DMS53 treated with DMSO at 0.1 percent for 48 hours (cell line): ENCODE measurements at regions not wholly inside any gene's neighbourhood (a gene's known extent, or its start where the extent isn't known, plus 50 kb on each side); places are given as distances from the start of the nearest gene placed in this dataset.

Experiments used
- DNase-seq: peaks from one replicate; lab custom pipeline; 2025; ENCODE audit not compliant: unreplicated experiment; lab: John Stamatoyannopoulos, UW

DNA sequence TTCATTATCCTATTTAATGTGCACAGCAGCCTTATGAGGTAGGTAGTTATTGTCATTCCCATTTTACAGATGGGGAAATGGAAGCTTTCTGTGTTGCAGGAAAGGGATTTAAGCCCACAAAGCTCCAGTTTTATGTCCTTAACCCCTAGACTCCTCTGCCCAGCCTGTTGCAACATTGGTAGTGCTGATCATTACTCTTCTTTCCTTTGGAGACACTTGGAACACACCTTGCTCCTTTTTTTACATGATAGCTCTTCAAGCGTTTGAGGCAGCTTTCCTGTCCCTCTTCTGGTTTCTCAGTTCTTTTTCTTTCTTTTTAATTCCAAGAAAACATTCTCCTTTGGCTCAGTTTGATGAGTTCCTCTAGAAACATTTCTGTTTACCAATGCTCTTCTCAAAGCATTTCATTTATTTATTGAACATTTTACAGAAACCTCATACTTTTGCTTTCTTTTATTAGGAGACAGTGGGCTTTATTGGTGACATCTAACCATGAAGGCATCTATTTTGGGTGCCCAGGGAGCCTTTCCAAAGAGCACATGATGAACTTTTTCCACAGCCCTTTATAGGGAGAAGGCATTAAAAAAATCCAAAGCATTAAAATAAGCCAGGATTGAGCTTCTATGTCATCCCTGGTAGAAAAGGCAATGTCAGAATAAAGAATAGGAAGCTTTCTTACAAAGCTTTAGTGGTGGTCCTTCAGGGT is 218.0 kb downstream of the TMEM38B start:
- no peak for DNase-seq

DNA sequence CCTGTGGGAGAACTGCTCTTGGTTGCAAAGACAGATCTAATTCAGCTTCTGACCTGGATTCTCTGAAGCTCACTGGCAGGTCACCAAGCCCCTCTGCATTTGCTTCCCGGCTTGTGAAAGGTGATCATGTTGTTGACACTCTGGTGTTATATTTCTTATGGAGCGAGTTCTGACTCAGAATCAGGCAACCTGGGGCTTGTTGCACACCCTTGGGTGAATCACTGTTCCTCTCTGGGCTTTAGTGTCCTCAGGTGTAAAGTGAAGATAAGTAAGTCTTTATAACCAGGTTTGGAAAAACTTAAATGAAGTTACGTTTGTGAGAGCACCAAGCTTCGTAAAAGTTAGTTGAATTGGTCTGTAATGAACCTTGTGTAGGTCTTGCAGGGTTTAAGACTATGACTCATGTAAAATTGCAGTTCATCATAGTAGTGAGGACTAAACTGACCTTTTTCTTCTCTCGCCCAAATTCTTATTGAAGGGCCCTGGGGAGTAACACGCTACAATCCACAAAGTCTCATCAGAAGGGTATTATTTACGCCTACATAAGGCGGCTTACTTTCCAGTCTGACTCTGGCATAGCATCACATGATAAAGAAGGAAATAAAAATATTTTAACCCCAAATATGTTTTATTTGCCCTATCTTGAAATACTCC is 218.6 kb downstream of the TMEM38B start:
- peak; percentile 46 for DNase-seq

DNA sequence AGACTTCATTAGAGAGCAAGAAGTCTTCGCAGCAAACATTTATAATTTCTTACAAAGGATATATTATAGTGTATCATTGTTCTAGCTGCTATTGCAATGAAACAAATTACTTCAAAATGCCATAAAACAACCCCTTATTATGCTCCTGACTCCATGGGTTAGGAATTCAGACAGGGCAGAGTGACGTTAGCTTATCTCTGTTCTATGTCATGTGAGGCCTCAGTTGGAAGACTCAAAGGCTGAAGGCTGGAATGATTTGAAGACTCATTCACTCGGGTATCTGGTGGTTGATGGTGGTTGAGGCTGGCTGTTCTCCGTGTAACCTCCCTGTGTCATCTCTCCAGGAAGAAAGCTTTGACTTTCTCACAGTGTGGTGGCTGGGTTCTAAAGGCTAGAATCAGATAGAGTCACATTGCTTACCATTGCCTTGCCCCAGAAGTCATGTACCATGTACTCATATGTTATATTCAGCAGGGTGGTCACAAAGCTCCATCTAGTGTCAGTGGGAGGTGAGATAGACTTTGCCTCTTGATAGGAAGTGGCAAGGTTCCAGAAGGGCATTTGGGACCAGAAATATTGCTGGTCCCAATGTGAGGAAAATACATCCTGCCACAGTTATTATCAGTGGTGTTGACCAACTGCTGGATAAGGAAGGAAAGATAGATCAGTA is 226.9 kb downstream of the TMEM38B start:
- DNase-seq: no peak

DNA sequence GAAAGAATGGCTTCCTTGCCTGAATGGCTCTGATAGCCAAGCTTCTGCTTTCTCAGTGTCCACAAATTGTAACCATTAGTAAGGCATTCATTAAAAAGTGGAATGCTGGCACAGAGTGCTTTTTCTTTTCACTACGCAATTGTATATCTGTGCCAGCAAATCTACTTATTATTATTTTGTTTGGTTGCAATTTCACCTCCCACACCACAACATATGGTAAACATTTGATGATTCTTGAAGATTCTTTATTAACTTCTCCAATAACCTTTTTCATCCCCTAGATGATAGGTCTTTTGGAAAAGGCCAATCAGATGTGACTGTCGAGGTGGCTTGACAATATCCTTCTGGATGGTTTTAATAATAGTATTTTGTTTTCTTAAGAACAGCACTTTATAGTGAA is 234.1 kb downstream of the TMEM38B start:
- DNase-seq: no peak

DNA sequence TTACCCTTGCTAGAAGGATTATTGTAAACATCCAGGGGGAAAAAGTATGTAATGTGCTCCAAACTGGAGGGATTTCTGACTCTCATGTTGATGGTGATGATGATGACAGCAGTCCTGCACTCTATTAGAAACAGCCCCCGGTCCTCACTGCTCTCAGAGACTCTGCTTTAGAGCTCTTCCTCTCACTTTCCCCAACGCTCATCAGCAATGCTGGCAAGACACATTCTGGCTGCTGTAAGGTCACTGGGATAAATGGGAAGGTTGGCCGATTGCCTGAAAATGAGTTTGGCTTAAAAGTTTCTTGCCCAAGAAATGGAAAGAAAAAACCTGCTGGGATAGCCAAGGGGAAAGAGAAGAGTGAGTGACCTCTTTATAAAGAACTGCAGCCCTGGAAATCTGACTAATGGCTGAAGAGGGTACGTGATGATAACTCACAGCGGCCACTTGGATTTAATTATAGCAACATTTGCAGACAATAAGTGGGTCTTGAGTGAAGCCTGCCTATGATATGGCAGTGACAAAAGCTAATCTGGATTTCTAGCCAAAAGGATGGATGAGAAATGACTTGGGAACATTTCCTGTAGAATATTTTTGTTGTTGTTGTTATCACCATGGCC is 235.8 kb downstream of the TMEM38B start:
- no peak for DNase-seq

DNA sequence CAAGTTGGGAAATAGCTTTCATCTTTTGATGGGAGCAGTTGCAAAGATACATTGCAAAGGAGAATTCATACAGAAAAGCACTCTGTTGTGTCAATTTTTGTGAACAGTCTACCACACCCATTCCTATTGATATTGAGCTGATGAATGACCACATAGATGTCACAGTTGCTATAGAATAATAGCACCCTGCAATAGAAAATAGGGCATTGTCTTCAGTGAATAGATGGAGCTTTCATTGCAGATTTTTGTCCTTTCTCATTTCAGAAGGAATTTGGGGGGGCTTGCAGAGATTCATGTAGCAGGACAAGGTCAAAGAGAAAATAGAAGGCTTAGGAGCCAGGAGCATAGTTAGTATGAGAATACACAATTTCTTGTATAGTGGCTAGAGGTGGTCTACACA is 237.9 kb downstream of the TMEM38B start:
- DNase-seq: no peak

DNA sequence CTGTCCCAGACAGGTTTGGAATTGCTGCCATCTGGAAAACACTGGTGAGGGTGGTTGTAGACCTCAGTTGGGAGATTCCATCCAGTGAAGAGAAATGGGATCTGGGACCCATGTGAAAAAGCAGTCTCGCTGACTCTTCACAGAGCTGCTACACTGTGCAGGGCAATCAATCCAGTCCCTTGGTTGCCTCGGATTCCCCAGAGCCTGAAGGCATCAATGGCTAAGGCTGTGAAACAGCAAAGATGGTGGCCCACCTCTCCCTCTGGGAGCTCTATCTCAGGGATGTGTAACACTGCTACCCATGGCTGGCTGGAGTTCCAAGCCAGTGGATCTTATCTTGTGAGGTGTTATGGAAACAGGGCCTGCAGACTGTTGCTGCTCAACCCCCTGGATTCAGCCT is 256.1 kb downstream of the TMEM38B start:
- DNase-seq: no peak

DNA sequence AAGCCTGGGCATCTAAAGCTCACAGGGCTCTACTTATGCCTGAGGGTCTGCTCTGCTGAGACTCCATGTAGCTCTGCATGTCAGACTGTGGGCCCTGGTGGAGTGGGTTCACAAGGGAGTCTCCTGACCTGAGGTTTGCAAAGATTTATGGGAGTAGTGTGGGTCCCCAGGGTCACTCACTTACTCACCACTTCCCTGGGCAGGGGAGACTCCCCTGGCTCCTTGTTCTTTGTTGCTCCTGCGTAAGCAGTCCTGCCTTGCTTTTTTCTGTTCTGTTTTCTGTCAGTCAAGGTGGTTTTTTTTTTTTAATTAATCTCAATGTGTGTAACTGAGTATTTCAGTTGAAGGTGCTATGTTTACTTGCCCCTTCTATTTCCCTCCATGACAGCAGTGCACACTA is 256.6 kb downstream of the TMEM38B start:
- no peak for DNase-seq

DNA sequence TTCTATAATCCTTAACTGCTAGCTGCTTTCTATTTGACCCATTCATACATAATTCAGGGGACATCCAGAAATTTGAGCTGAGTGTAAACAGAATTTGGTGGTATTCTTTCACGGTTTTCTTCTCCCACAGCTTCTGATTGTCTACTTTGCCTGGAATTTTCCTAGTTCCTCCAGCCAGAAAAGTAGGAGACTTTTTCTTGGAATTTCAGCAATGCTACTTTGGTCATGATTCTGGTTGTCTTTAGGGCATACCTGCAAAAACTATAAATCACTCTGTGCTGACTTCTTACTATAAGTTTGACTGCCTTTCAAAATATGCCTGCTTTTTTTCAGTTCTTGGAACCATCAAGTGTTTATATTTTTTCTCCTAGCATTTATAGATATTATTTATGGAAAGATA is 260.2 kb downstream of the TMEM38B start:
- DNase-seq: no peak

DNA sequence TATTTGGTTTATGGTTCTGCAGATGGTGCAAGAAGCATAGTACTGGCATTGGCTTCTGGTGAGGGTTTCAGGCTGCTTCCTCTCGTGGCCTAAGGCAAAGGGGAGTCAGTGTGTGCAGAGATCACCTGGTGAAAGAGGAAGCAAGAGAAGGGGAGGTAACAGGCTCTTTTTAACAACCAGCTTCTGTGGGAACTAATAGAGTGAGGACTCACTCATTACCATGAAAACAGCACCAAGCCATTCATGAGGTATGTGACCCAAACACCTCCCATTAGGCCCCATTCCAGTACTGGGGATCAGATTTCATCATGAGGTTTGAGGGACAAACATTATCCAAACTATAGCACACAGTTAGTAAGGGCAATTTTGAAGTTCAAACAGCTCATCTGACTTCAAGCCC is 263.5 kb downstream of the TMEM38B start:
- no peak for DNase-seq

DNA sequence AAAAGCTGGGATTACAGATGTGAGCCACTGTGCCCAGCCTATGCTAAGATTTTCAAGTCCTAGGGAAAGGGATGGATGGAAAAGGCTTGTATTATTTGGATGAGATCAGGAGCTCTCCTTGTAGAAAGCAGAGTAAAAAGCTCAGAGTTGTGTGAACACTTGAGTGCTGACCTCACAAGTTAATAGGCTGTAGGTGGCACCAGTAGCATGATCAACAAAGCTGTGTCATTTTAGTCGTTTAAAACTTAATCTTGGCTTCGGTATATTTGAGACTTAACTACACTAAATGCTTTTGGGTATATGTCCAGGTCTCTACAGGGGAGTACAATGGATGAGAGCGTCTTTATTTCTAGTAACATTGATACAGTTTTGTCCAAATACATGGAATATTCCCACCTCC is 264.2 kb downstream of the TMEM38B start:
- no peak for DNase-seq

DNA sequence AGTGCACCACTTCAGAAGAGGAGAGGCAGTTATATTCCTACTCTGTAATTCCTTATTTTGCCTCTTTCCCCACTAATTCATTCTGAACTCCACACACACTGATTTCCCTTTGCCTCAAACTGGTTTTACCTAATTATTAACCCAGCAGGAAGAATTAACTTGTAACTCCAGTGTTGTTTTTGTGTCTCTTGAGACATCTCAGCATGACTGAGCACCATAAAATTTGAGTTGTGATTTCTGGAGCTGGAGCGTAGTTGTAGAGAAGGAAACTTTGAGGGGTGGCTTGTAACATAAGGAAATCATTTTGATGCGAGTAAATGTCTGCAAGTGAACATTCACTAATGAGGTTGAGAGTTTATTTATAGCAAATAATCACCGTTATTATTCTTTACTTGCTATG is 265.2 kb downstream of the TMEM38B start:
- DNase-seq: no peak

DNA sequence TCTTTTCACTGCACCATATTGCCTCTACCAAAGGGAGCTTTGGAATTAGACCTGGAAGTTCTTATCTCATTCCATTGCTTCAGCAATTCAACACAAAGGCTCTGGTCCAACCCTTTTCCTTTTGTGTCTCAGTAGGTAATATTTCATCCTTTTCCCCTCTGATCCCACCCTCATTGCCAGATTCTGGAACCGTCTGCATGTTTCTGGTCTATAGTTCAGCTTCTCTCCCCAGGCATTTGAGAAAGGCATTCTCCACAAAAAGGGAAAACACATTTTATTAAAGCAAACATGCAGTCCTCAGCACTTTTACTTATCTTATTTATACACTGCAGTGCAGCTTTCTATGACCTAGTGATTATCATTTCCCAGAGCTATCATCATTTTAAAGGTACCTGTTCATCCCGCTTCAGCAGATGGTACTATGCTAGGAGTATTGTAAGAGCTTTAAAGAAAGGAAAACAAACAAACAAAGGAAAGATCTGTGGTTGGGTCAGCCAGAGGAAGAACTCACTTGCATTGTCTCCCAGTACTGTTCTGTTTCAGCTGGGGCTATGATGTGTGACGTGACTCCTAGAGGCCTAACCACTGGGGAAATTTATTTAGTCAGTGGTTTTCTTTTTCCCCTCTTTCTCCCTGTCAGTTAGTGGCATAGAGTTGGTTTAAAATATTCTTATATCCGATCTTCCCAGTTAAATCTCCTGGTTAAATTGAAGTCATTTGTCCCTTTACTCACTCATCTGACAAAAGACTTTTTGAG is 269.2 kb downstream of the TMEM38B start:
- DNase-seq: no peak

DNA sequence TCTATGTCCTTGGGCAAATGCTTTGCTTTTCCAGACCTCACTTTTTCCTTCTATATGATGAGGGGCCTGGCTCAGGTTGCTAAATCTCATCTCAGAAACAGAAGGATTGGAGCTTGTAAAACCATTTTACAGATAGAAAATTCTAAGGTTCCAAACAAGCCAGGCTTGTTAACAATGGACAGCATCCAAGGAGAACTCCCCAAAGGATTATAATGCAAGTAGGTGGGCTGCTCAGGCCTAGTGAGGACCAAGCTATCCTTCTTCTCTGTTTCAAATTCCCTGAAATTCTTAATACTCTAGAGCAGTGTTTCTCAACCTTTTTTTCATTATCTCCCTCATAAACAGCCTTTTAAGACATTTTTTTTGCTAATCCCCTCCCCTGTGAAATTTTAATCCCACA is 269.8 kb downstream of the TMEM38B start:
- no peak for DNase-seq

DNA sequence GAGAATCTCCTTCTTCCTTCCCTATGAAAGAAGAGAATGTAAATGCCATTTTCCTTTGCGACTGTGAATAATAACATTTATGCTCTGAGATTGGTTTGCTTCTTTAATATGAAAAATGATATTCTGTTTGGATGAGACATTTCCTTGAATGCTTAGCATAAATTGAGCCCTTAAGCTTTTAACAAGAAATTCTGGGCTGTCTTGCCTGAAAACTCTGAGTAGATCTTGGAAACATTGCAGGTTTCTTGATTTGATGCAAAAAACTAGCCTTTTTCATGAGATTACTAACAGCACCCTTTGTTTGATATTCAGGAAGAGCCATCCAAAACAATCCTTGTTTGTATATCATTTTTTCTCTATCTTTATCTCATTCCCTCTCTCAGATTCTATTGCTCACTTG is 272.5 kb downstream of the TMEM38B start:
- DNase-seq: no peak

DNA sequence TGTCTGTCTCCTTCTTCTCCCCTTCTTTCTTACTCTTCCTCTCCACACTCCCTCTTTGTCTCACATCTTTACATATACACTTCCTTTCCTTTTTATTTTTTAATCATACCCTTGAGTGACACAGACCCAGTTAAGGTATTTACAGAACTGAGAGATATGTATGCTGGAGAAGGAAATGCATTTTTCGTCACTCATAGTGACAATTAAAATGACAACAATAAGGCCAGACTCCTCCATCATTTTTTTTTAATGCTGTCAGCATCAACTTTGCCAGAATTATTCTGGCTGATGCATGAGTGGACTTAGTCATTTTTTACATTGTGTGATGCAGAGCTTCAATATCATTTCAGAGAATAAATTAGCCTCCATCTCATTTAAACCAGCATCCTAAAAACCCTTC is 272.9 kb downstream of the TMEM38B start:
- DNase-seq: no peak

DNA sequence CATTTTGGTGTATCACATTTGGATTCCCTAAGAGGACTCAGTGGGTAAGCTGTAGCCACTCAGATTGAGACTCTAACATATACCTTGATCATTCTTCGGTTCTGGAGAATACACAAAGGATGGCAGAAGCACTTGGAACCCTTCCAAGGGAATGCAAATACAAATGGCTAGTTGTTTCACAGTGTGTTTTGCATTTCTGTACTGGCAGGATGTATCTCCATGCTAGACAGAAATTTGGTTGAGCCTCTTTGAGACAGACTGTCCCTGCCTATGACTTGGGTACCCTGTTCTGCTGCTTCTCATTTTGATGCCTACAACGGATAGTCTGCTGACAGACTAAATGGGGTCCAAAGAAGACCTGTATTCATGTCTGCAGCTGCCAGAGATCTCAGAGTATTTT is 273.5 kb downstream of the TMEM38B start:
- DNase-seq: no peak

DNA sequence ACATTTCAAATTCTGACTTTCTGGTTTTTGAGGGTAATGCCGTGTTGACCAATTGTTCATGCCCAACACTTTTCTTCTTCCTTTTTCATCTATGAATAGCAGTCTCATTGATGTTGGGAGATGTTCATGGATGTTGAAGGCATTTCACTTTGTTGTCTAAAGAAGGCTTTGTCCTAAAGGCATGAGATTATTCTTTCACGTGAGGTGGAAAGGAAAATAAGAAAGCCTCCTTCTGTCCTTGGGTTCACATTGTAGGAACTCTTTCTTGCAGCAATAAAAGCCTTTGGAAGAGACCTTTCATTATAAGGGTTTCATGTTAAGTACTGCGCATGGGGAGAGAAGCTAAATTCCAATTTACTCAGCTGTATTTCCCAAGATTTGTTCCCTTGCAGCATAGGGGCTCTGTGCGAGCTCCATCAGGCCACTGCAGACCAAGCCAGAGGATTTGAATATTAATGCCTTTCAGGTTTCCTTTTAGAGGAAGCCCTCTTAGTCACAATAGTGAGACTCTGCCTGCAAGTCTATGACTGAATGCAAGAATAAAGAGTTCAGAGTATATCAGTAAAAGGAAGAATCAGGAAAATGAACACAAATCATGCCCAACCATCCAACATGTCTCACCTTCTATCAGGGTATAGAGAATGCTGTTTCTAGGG is 274.6 kb downstream of the TMEM38B start:
- no peak for DNase-seq

DNA sequence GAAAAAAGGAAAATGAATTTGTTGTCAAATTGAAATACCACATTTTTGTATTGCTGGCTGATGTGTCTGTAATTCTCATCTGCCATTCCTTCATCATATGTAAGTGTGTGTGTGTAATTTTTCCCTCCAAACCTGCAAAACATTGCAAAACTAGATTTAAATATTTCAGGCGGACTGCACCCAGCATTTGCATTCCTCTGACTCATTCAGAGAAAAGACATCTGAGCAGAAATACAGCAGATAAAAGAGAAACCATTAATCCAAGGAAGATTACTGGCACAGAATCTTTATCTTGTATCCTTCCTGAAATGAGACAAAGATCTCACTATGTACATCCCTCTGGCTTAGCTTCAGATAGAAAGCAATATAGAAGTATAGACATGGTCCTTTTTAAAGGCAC is 275.3 kb downstream of the TMEM38B start:
- no peak for DNase-seq

DNA sequence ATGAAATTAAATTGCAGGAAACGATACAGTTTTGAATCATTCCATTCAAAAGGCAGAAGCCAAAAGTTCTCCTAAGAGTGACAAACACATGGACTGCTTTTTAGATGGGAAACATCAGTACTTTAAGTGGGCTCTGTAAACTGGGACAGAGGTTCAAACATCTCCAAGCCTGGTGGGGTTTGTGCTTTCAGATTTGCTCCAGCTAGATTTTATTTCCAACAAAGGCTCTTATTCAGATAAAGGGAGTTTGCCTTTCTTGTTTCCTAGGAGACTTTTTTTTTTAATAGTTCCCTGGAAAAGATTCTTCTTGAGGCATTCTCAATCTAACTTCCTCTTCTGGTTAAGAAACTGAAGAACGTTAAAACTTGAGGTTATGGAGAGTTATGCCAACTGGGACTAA is 277.6 kb downstream of the TMEM38B start:
- no peak for DNase-seq
